Heart left ventricle (tissue), 16 donors: ENCODE measurements at regions not wholly inside any gene's neighbourhood (a gene's known extent, or its start where the extent isn't known, plus 50 kb on each side); places are given as distances from the start of the nearest gene placed in this dataset.

Source experiments
- ATAC-seq, 4 donors: fragments of 200-7000 bp; cut with Tn5 transposase; one replicate each; pipeline ENCODE4 v1.9.1; 2020 to 2022; ENCODE audit warnings: moderate library complexity in 4 of 4, mild to moderate bottlenecking in 3 of 4, moderate number of reproducible peaks in 1 of 4
- DNase-seq, 5 donors: peaks; one replicate each; pipeline ENCODE4 v3.0.0-alpha.2; 2020
- H3K27ac ChIP-seq, 12 donors: fragments of 200-600 bp; sonication (generic) in 4 of 12; one replicate each; pipeline versions ENCODE4 v1.5.0 to v1.8.0; 2016 to 2022; ENCODE audit warnings: mild to moderate bottlenecking in 2 of 12
- H3K27me3 ChIP-seq, 9 donors: fragments of 200-600 bp; sonication (generic) in 2 of 9; one replicate each; pipeline versions ENCODE4 v1.5.1 to v1.8.0; 2016 to 2022; ENCODE audit warnings: mild to moderate bottlenecking in 3 of 9
- H3K36me3 ChIP-seq, 9 donors: fragments of 200-600 bp; sonication (generic) in 2 of 9; one replicate each; pipeline versions ENCODE4 v1.5.0 to v1.8.0; 2018 to 2022; ENCODE audit warnings: mild to moderate bottlenecking in 2 of 9
- H3K4me1 ChIP-seq, 12 donors: fragments of 200-600 bp; sonication (generic) in 4 of 12; one replicate each; pipeline versions ENCODE4 v1.5.0 to v1.8.0; 2016 to 2022; ENCODE audit warnings: mild to moderate bottlenecking in 3 of 12
- H3K4me3 ChIP-seq, 12 donors: fragments of 200-600 bp; sonication (generic) in 4 of 12; one replicate each; pipeline versions ENCODE4 v1.5.0 to v1.8.0; 2017 to 2022; ENCODE audit warnings: mild to moderate bottlenecking in 9 of 12, moderate library complexity in 4 of 12
- H3K9me3 ChIP-seq, 12 donors: fragments of 200-600 bp; sonication (generic) in 4 of 12; one replicate each; pipeline versions ENCODE4 v1.5.0 to v1.8.0; 2016 to 2022; ENCODE audit warnings: mild to moderate bottlenecking in 1 of 12
- CTCF ChIP-seq, 12 donors: fragments of 200-600 bp; sonication (generic) in 4 of 12; IDR thresholded peaks; one replicate each; pipeline versions ENCODE4 v1.5.0 to v1.8.0; 2018 to 2022; ENCODE audit warnings: antibody characterized with exemption in 12 of 12, mild to moderate bottlenecking in 5 of 12
- POLR2A ChIP-seq, 2 donors: fragments of 450-650 bp; IDR thresholded peaks; one replicate each; pipeline ENCODE4 v1.6.1; 2017; ENCODE audit warnings: antibody characterized with exemption in 2 of 2, mild to moderate bottlenecking in 2 of 2, moderate library complexity in 2 of 2
- WGBS, 4 donors: extraction: QIAGEN DNeasy Blood & Tissue Kit in 2 of 4; methylation state at CpG; one replicate each; pipeline versions ENCODE4 v1.1.5 to v1.1.7; 2013 to 2018; 5-methylcytosine and 5-hydroxymethylcytosine counted together
- intact Hi-C, 10 donors: fragments of 100-400 bp; cut with DNase I; formaldehyde crosslinking; loops; one replicate each; pipeline versions ENCODE4 v1.11.1 to v1.14.2; 2022
- donor health status: ischemic (EF 13 %, LVEDD 7.1; RV severe dilation, severe dysfunction).
- donor health status: healthy with polysubstance abuse.
- donor health status: DM: no; HTN: yes; CAD: no.
- donor health status: DM: no; HTN: no; CAD: no.
- donor health status: ischemic (EF 25% LVEDD 6.9; RV normal size, moderate dysfunction).
- donor health status: ischemic (EF 25% LVEDD 5.7; RV mildly dilated, moderate dysfunction).
- donor health status: healthy.
- donor health status: DM: yes; HTN: yes; CAD: no.
- donor health status: ischemic (EF 35%, LVEDD 5.7; RV mildly dilated, moderate dysfunction).
- donor health status: nonischemic (EF 11% LVEDD 7.7; RV severe dilation, severe dysfunction).
- donor health status: DM: yes; HTN: yes; CAD: no.
- donor health status: PGD.
- donor health status: ischemic (EF 29% LVEDD 5.4; RV normal size, mild dysfunction).
- donor health status: nonischemic (EF 23%, LVEDD 6.1; RV moderate dilation, normal function).

DNA sequence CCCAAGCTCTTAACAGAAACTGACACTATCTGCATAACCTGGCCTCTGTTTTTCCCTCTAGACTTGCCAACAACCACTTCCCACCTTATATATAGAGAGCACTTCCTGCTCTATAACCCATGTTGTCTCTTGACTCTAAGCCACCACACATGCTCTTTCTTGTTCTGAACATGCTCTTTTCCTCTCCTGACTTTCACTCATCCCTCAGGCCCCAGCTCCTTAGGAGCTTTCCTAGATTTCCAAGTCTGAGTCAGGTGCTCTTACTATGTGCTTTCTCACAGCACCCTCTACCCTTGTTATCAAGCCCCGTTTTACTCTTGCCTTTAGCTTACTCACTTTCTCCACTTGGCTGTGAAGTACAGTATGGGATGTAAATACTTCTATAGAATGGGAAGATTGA, 143.9 kb upstream of the EYA4 start:
- no peaks in the 10 kb centered on the region for H3K27me3 ChIP-seq
- peaks cover 0 to 5% (median 0%) of the 10 kb centered on the region in 12 donors for H3K4me1 ChIP-seq
- H3K9me3 ChIP-seq = no peaks in the 10 kb centered on the region
- 63 to 72% (median 70%) methylated on average over 1 of the region's 1 CpG for WGBS, 4 donors
- ATAC-seq = no peak
- H3K27ac ChIP-seq = no peak overlapping the region
- H3K4me3 ChIP-seq = no peak overlapping the region
- TF ChIP-seq CTCF (IDR thresholded peaks at IDR 0.05) (no peak), POLR2A (IDR thresholded peaks at IDR 0.05) (no peak)
- intact Hi-C loops = no loop called here
- DNase-seq = no peak
- H3K36me3 ChIP-seq = no peaks in the 10 kb centered on the region

GRCh38 chr6:133099573-133099972, 141.6 kb upstream of the EYA4 start:
- H3K27me3 ChIP-seq = no peaks in the 10 kb centered on the region
- peaks cover 0 to 5% (median 0%) of the 10 kb centered on the region in 12 donors for H3K4me1 ChIP-seq
- DNase-seq = no peak
- intact Hi-C loops = no loop called here
- TF ChIP-seq CTCF (IDR thresholded peaks at IDR 0.05) (no peak), POLR2A (IDR thresholded peaks at IDR 0.05) (no peak)
- H3K9me3 ChIP-seq = no peaks in the 10 kb centered on the region
- no peaks in the 10 kb centered on the region for H3K36me3 ChIP-seq
- H3K27ac ChIP-seq = no peak overlapping the region
- ATAC-seq = no peak
- H3K4me3 ChIP-seq = no peak overlapping the region

- Histone ChIP-seq H3K4me3 (no peak overlapping the region), H3K36me3 (no peaks in the 10 kb centered on the region), H3K9me3 (no peaks in the 10 kb centered on the region), H3K4me1 (peaks cover 0 to 5% (median 0%) of the 10 kb centered on the region in 12 donors), H3K27me3 (no peaks in the 10 kb centered on the region), H3K27ac (peak overlapping the region in 1 of 12 donors; percentile 18)
- WGBS, 4 donors = 26 to 52% (median 46%) methylated on average over 3 of the region's 3 CpGs
- TF ChIP-seq CTCF (IDR thresholded peaks at IDR 0.05) (no peak), POLR2A (IDR thresholded peaks at IDR 0.05) (no peak)
- intact Hi-C loops = no loop called here
- ATAC-seq (peak in 2 of 4 donors; percentile 28 to 34), DNase-seq (no peak)
These were observed 140.3 kb upstream of the EYA4 start for GRCh38 chr6:133100865-133101264.

- intact Hi-C loops = no loop called here
- TF ChIP-seq CTCF (IDR thresholded peaks at IDR 0.05) (no peak), POLR2A (IDR thresholded peaks at IDR 0.05) (no peak)
- ATAC-seq (no peak), DNase-seq (no peak)
- Histone ChIP-seq H3K27ac (no peak overlapping the region), H3K27me3 (no peaks in the 10 kb centered on the region), H3K4me3 (no peak overlapping the region), H3K4me1 (peaks cover 0 to 5% (median 0%) of the 10 kb centered on the region in 12 donors), H3K36me3 (no peaks in the 10 kb centered on the region), H3K9me3 (no peaks in the 10 kb centered on the region)
These were observed 139.4 kb upstream of the EYA4 start for GRCh38 chr6:133101790-133102189.
